PC-9 (cell line): ENCODE measurements at regions not wholly inside any gene's neighbourhood (a gene's known extent, or its start where the extent isn't known, plus 50 kb on each side); places are given as distances from the start of the nearest gene placed in this dataset.

Experiments used
- EZH2 ChIP-seq: fragments of 200-600 bp; sonication (generic); IDR thresholded peaks from 2 replicates; pipeline ENCODE4 v1.8.0; 2017; ENCODE audit warnings: antibody characterized with exemption, low read depth
- TF ChIP-seq, protein P1 (sequence below): fragments of 200-600 bp; sonication (generic); conservative IDR thresholded peaks from 2 replicates; pipeline ENCODE4 v1.6.1; 2017; ENCODE audit warnings: mixed run types, antibody characterized with exemption, mild to moderate bottlenecking, moderate library complexity

DNA sequence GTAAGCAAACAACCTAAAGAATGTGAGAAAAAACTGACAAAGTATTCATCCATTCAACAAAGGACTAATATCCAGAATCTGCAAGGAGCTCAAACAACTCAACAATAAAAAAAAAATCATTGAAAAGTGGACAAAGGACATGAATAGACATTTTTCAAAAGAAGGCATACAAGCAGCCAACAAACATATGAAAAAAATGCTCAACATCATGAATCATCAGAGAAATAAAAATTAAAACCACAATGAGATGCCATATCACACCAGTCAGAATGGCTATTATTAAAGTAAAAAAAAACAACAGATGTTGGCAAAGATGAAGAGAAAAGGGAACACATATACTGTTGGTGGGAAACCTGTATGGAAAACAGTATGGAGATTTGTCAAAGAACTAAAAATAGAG lies 120.7 kb upstream of the ADGRL3 start:
- TF ChIP-seq, protein P1, sequence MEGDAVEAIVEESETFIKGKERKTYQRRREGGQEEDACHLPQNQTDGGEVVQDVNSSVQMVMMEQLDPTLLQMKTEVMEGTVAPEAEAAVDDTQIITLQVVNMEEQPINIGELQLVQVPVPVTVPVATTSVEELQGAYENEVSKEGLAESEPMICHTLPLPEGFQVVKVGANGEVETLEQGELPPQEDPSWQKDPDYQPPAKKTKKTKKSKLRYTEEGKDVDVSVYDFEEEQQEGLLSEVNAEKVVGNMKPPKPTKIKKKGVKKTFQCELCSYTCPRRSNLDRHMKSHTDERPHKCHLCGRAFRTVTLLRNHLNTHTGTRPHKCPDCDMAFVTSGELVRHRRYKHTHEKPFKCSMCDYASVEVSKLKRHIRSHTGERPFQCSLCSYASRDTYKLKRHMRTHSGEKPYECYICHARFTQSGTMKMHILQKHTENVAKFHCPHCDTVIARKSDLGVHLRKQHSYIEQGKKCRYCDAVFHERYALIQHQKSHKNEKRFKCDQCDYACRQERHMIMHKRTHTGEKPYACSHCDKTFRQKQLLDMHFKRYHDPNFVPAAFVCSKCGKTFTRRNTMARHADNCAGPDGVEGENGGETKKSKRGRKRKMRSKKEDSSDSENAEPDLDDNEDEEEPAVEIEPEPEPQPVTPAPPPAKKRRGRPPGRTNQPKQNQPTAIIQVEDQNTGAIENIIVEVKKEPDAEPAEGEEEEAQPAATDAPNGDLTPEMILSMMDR = no peak
- no peak for TF ChIP-seq EZH2
